ENCODE measurements at regions not wholly inside any gene's neighbourhood (a gene's known extent, or its start where the extent isn't known, plus 50 kb on each side); places are given as distances from the start of the nearest gene placed in this dataset.

GRCh38 chr1:59076612-59077011, 220.3 kb upstream of the FGGY start:
- TF ChIP-seq, protein P1, sequence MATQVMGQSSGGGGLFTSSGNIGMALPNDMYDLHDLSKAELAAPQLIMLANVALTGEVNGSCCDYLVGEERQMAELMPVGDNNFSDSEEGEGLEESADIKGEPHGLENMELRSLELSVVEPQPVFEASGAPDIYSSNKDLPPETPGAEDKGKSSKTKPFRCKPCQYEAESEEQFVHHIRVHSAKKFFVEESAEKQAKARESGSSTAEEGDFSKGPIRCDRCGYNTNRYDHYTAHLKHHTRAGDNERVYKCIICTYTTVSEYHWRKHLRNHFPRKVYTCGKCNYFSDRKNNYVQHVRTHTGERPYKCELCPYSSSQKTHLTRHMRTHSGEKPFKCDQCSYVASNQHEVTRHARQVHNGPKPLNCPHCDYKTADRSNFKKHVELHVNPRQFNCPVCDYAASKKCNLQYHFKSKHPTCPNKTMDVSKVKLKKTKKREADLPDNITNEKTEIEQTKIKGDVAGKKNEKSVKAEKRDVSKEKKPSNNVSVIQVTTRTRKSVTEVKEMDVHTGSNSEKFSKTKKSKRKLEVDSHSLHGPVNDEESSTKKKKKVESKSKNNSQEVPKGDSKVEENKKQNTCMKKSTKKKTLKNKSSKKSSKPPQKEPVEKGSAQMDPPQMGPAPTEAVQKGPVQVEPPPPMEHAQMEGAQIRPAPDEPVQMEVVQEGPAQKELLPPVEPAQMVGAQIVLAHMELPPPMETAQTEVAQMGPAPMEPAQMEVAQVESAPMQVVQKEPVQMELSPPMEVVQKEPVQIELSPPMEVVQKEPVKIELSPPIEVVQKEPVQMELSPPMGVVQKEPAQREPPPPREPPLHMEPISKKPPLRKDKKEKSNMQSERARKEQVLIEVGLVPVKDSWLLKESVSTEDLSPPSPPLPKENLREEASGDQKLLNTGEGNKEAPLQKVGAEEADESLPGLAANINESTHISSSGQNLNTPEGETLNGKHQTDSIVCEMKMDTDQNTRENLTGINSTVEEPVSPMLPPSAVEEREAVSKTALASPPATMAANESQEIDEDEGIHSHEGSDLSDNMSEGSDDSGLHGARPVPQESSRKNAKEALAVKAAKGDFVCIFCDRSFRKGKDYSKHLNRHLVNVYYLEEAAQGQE (IDR thresholded peaks at IDR 0.05; ENCODE audit: insufficient read depth in 1 of 2, low read depth in 2 of 2, low read length in 2 of 2) = no peak
- TF ChIP-seq POLR2AphosphoS5 (IDR thresholded peaks at IDR 0.05; ENCODE audit: low read depth, low read length) (no peak), TAF1 (IDR thresholded peaks at IDR 0.05; ENCODE audit: borderline replicate concordance, insufficient read depth, low read length) (no peak), SIN3A (IDR thresholded peaks at IDR 0.05; ENCODE audit: borderline replicate concordance, insufficient read depth, low read length) (no peak), FOXP2 (optimal IDR thresholded peaks at IDR 0.05; ENCODE audit: borderline replicate concordance, extremely low read depth, extremely low read length, insufficient read depth) (no peak)

All from PFSK-1 (cell line).